ENCODE measurements at regions not wholly inside any gene's neighbourhood (a gene's known extent, or its start where the extent isn't known, plus 50 kb on each side); places are given as distances from the start of the nearest gene placed in this dataset.

DNA sequence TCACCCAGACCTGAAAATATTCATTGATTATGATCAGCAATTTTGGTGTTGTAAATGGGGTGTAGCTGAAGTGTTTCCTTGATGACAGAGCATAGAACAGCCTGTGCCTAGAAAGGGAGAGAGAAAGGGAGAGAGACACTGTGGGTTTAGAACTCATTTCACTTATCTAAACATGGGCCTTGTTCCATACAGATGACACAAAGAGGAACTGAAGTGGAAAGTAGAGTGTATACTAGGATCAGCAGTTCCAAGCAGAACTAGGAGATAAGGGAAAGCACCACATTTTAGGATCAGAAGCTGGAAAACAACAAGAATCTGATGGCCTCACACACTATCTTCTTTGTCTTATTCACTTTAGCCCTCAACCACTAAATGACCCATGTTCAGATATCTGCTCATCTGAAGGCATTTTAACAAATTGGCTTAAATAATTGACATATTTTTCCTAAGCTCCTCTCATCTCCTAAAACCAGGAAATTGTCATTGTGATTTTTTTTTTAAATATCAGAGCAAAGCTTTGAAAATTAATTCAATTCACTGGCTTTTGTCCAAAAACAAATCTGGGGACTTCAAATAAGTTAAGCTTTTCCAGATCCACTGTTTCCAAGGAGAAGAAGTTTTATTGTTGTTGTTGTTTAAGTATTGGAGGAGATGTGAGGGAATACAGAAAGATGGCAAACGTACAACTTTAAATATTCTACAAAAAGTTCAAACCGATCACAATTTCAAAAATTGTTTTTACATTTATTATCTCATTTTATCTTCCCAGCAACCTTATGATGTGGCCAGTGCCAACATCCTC, 103.8 kb downstream of the LYPLAL1 start:
- Histone ChIP-seq H3K4me1 (no peaks in the 10 kb centered on the region), H3K27me3 (no peaks in the 10 kb centered on the region), H3K9me3 (no peaks in the 10 kb centered on the region), H3K27ac (no peak overlapping the region), H3K4me3 (no peak overlapping the region), H3K36me3 (no peaks in the 10 kb centered on the region)
- DNase-seq (ENCODE audit: low spot score in 2 of 2): no peak
- intact Hi-C loops (cut with DNase I): no loop called here
- TF ChIP-seq CTCF (IDR thresholded peaks at IDR 0.05): no peak

- H3K27me3 ChIP-seq: no peaks in the 10 kb centered on the region
- peaks cover 0 to 3% of the 10 kb centered on the region in 2 donors for H3K4me1 ChIP-seq
- TF ChIP-seq CTCF (IDR thresholded peaks at IDR 0.05): no peak
- H3K36me3 ChIP-seq: no peaks in the 10 kb centered on the region
- H3K9me3 ChIP-seq: no peaks in the 10 kb centered on the region
- no peak for DNase-seq (ENCODE audit: low spot score in 2 of 2)
- H3K4me3 ChIP-seq: no peak overlapping the region
- intact Hi-C loops (cut with DNase I): no loop called here
- no peak overlapping the region for H3K27ac ChIP-seq
Observed at GRCh38 chr1:219276049-219276738, 102.5 kb downstream of the LYPLAL1 start.

GRCh38 chr1:219273088-219273686, 99.5 kb downstream of the LYPLAL1 start:
- DNase-seq (ENCODE audit: low spot score in 2 of 2): no peak
- no peak for TF ChIP-seq CTCF (IDR thresholded peaks at IDR 0.05)
- no peaks in the 10 kb centered on the region for H3K9me3 ChIP-seq
- no peaks in the 10 kb centered on the region for H3K36me3 ChIP-seq
- intact Hi-C loops (cut with DNase I): no loop called here
- H3K27ac ChIP-seq: no peak overlapping the region
- peaks cover 0 to 3% of the 10 kb centered on the region in 2 donors for H3K4me1 ChIP-seq
- H3K4me3 ChIP-seq: no peak overlapping the region
- H3K27me3 ChIP-seq: no peaks in the 10 kb centered on the region

- Histone ChIP-seq H3K27me3 (no peaks in the 10 kb centered on the region), H3K27ac (peak overlapping the region; percentile 59 to 60), H3K9me3 (no peaks in the 10 kb centered on the region), H3K36me3 (no peaks in the 10 kb centered on the region), H3K4me3 (peak overlapping the region; percentile 17 to 43), H3K4me1 (peaks cover 0 to 3% of the 10 kb centered on the region in 2 donors)
- TF ChIP-seq CTCF (IDR thresholded peaks at IDR 0.05): no peak
- intact Hi-C loops (cut with DNase I): no loop called here
- DNase-seq (ENCODE audit: low spot score in 2 of 2): no peak
Observed at GRCh38 chr1:219271818-219272535, 98.3 kb downstream of the LYPLAL1 start.

GRCh38 chr1:219269171-219269570, 95.5 kb downstream of the LYPLAL1 start:
- H3K9me3 ChIP-seq: no peaks in the 10 kb centered on the region
- H3K4me1 ChIP-seq: peaks cover 0 to 6% of the 10 kb centered on the region in 2 donors
- no peak for TF ChIP-seq CTCF (IDR thresholded peaks at IDR 0.05)
- no peaks in the 10 kb centered on the region for H3K36me3 ChIP-seq
- no peaks in the 10 kb centered on the region for H3K27me3 ChIP-seq
- H3K4me3 ChIP-seq: no peak overlapping the region
- intact Hi-C loops (cut with DNase I): no loop called here
- DNase-seq (ENCODE audit: low spot score in 2 of 2): no peak
- no peak overlapping the region for H3K27ac ChIP-seq

Measured in ascending aorta (tissue), 2 donors.